SK-N-MC (cell line): ENCODE measurements at regions not wholly inside any gene's neighbourhood (a gene's known extent, or its start where the extent isn't known, plus 50 kb on each side); places are given as distances from the start of the nearest gene placed in this dataset.

ENCODE experiments used
- EZH2 ChIP-seq: fragments of 200-600 bp; sonication (generic); IDR thresholded peaks from one replicate; pipeline ENCODE4 v1.6.1; 2017; ENCODE audit warnings: antibody characterized with exemption
- FOXP2 ChIP-seq: optimal IDR thresholded peaks from 2 replicates; pipeline ENCODE3; 2011; ENCODE audit warnings: mild to moderate bottlenecking, moderate library complexity; ENCODE audit not compliant: insufficient read depth; ENCODE audit errors: extremely low read length, control extremely low read depth
- POLR2AphosphoS5 ChIP-seq: IDR thresholded peaks from 2 replicates; pipeline ENCODE4 v1.6.1; 2012; ENCODE audit warnings: mild to moderate bottlenecking, low read depth, low read length, borderline replicate concordance

DNA sequence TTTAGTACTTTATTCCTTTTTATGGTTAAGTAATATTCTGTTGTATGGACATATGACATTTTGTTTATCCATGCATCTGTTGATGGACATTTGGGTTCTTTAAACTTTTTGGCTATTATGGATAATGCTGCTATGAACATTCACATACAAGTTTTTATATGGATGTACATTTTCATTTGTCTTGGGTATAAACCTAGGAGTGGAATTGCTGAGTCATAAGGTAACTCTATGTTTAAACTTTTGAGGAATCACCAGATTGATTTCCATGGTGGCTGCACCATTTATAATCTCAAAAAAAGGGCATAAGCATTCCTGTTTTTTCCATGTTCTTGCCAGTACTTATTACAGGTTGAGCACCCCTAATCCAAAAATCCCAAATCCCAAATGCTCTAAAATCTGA, 90.3 kb upstream of the CRHR1 start:
- TF ChIP-seq POLR2AphosphoS5 (no peak), EZH2 (no peak), FOXP2 (no peak)
